ENCODE measurements at regions not wholly inside any gene's neighbourhood (a gene's known extent, or its start where the extent isn't known, plus 50 kb on each side); places are given as distances from the start of the nearest gene placed in this dataset.

- Histone ChIP-seq H3K36me3 (ENCODE audit: control insufficient read depth, insufficient read depth, low read length) (no peaks in the 10 kb centered on the region), H3K4me3 (ENCODE audit: insufficient read depth, low read depth, low read length) (no peak overlapping the region), H3K9me3 (ENCODE audit: control insufficient read depth, low read length) (no peaks in the 10 kb centered on the region), H3K4me1 (ENCODE audit: control insufficient read depth, insufficient read depth, low read length) (no peaks in the 10 kb centered on the region), H3K27ac (ENCODE audit: insufficient read depth, low read depth, low read length, poor library complexity, severe bottlenecking) (no peak overlapping the region), H3K27me3 (ENCODE audit: control insufficient read depth, insufficient read depth, low read length, poor library complexity, severe bottlenecking) (no peaks in the 10 kb centered on the region)
- WGBS, 2 experiments, result 90 to 94% methylated on average over 2 of the region's 3 CpGs
These were observed 496.7 kb downstream of the RNF144B start for GRCh38 chr6:18883851-18884250.

DNA sequence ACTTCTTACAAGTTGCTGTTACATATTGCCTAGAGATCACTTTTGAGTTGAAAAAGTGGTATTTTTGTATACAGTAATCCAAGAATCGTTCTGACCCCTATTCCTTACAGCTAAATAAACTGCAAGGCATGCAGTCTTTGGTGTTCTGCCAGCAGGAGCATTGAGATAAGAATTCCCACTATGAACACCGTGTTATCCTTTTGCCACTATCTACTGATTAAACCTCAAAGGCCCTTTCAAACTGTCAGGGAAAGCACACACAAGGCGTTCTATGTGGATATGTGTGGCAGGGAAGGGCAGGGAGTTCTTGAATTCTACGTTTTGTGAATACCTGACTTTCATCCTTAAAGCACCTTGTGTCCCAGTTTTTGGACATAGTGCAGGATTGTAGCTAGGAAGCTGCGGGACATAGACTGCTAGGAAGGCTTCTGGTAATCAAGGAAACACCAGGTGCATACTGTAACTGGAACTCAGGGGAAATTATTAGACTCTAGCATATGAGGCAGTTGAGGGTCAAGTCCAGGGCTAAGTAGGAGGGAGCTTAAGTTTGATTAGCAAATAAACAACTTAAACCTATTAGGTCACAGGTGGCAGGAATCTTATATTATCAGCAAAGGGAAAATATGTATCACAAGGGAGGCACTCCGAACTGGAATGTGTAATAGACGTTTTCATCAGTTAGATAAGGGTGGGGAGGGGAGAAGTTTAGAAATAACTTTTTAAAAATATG is 506.6 kb downstream of the RNF144B start:
- H3K27me3 ChIP-seq (ENCODE audit: control insufficient read depth, insufficient read depth, low read length, poor library complexity, severe bottlenecking), result no peaks in the 10 kb centered on the region
- no peaks in the 10 kb centered on the region for H3K9me3 ChIP-seq (ENCODE audit: control insufficient read depth, low read length)
- H3K4me3 ChIP-seq (ENCODE audit: insufficient read depth, low read depth, low read length), result no peak overlapping the region
- H3K36me3 ChIP-seq (ENCODE audit: control insufficient read depth, insufficient read depth, low read length), result no peaks in the 10 kb centered on the region
- no peaks in the 10 kb centered on the region for H3K4me1 ChIP-seq (ENCODE audit: control insufficient read depth, insufficient read depth, low read length)
- no peak overlapping the region for H3K27ac ChIP-seq (ENCODE audit: insufficient read depth, low read depth, low read length, poor library complexity, severe bottlenecking)
- 82 to 85% methylated on average over 7 of the region's 7 CpGs for WGBS, 2 experiments

- Histone ChIP-seq H3K27me3 (ENCODE audit: control insufficient read depth, insufficient read depth, low read length, poor library complexity, severe bottlenecking) (no peaks in the 10 kb centered on the region), H3K4me1 (ENCODE audit: control insufficient read depth, insufficient read depth, low read length) (no peaks in the 10 kb centered on the region), H3K9me3 (ENCODE audit: control insufficient read depth, low read length) (no peaks in the 10 kb centered on the region), H3K27ac (ENCODE audit: insufficient read depth, low read depth, low read length, poor library complexity, severe bottlenecking) (no peak overlapping the region), H3K4me3 (ENCODE audit: insufficient read depth, low read depth, low read length) (no peak overlapping the region), H3K36me3 (ENCODE audit: control insufficient read depth, insufficient read depth, low read length) (no peaks in the 10 kb centered on the region)
These were observed 510.2 kb downstream of the RNF144B start for GRCh38 chr6:18897350-18897749.

GRCh38 chr6:18904681-18905080 is 517.5 kb downstream of the RNF144B start:
- Histone ChIP-seq H3K9me3 (ENCODE audit: control insufficient read depth, low read length) (no peaks in the 10 kb centered on the region), H3K27me3 (ENCODE audit: control insufficient read depth, insufficient read depth, low read length, poor library complexity, severe bottlenecking) (no peaks in the 10 kb centered on the region), H3K4me1 (ENCODE audit: control insufficient read depth, insufficient read depth, low read length) (no peaks in the 10 kb centered on the region), H3K4me3 (ENCODE audit: insufficient read depth, low read depth, low read length) (no peak overlapping the region), H3K27ac (ENCODE audit: insufficient read depth, low read depth, low read length, poor library complexity, severe bottlenecking) (no peak overlapping the region), H3K36me3 (ENCODE audit: control insufficient read depth, insufficient read depth, low read length) (no peaks in the 10 kb centered on the region)
- WGBS, 2 experiments, result 90 to 91% methylated on average over 1 of the region's 2 CpGs

GRCh38 chr6:18920701-18921100 is 533.6 kb downstream of the RNF144B start:
- Histone ChIP-seq H3K27ac (ENCODE audit: insufficient read depth, low read depth, low read length, poor library complexity, severe bottlenecking) (no peak overlapping the region), H3K27me3 (ENCODE audit: control insufficient read depth, insufficient read depth, low read length, poor library complexity, severe bottlenecking) (no peaks in the 10 kb centered on the region), H3K9me3 (ENCODE audit: control insufficient read depth, low read length) (no peaks in the 10 kb centered on the region), H3K4me1 (ENCODE audit: control insufficient read depth, insufficient read depth, low read length) (no peaks in the 10 kb centered on the region), H3K4me3 (ENCODE audit: insufficient read depth, low read depth, low read length) (no peak overlapping the region), H3K36me3 (ENCODE audit: control insufficient read depth, insufficient read depth, low read length) (no peaks in the 10 kb centered on the region)
- WGBS, 2 experiments, result 88 to 97% methylated on average over 3 of the region's 3 CpGs

- 83 to 88% methylated on average over 4 of the region's 4 CpGs for WGBS, 2 experiments
- Histone ChIP-seq H3K36me3 (ENCODE audit: control insufficient read depth, insufficient read depth, low read length) (no peaks in the 10 kb centered on the region), H3K27me3 (ENCODE audit: control insufficient read depth, insufficient read depth, low read length, poor library complexity, severe bottlenecking) (no peaks in the 10 kb centered on the region), H3K27ac (ENCODE audit: insufficient read depth, low read depth, low read length, poor library complexity, severe bottlenecking) (no peak overlapping the region), H3K9me3 (ENCODE audit: control insufficient read depth, low read length) (no peaks in the 10 kb centered on the region), H3K4me1 (ENCODE audit: control insufficient read depth, insufficient read depth, low read length) (peaks cover 10% of the 10 kb centered on the region), H3K4me3 (ENCODE audit: insufficient read depth, low read depth, low read length) (no peak overlapping the region)
These were observed 543.9 kb downstream of the RNF144B start for GRCh38 chr6:18931086-18931485.

GRCh38 chr6:18958146-18958545 is 571.0 kb downstream of the RNF144B start:
- Histone ChIP-seq H3K4me1 (ENCODE audit: control insufficient read depth, insufficient read depth, low read length) (no peaks in the 10 kb centered on the region), H3K4me3 (ENCODE audit: insufficient read depth, low read depth, low read length) (no peak overlapping the region), H3K36me3 (ENCODE audit: control insufficient read depth, insufficient read depth, low read length) (no peaks in the 10 kb centered on the region), H3K9me3 (ENCODE audit: control insufficient read depth, low read length) (no peaks in the 10 kb centered on the region), H3K27ac (ENCODE audit: insufficient read depth, low read depth, low read length, poor library complexity, severe bottlenecking) (no peak overlapping the region), H3K27me3 (ENCODE audit: control insufficient read depth, insufficient read depth, low read length, poor library complexity, severe bottlenecking) (no peaks in the 10 kb centered on the region)
- 100% methylated on average over 1 of the region's 1 CpG; no CpG with 5 or more reads in 1 of the 2 experiments for WGBS, 2 experiments

- Histone ChIP-seq H3K4me1 (ENCODE audit: control insufficient read depth, insufficient read depth, low read length) (no peaks in the 10 kb centered on the region), H3K9me3 (ENCODE audit: control insufficient read depth, low read length) (no peaks in the 10 kb centered on the region), H3K4me3 (ENCODE audit: insufficient read depth, low read depth, low read length) (no peak overlapping the region), H3K27ac (ENCODE audit: insufficient read depth, low read depth, low read length, poor library complexity, severe bottlenecking) (no peak overlapping the region), H3K27me3 (ENCODE audit: control insufficient read depth, insufficient read depth, low read length, poor library complexity, severe bottlenecking) (no peaks in the 10 kb centered on the region), H3K36me3 (ENCODE audit: control insufficient read depth, insufficient read depth, low read length) (no peaks in the 10 kb centered on the region)
- WGBS, 2 experiments, result 94 to 95% methylated on average over 2 of the region's 2 CpGs
These were observed 574.4 kb downstream of the RNF144B start for GRCh38 chr6:18961566-18961965.

GRCh38 chr6:18962361-18962905 is 575.3 kb downstream of the RNF144B start:
- no peaks in the 10 kb centered on the region for H3K27me3 ChIP-seq (ENCODE audit: control insufficient read depth, insufficient read depth, low read length, poor library complexity, severe bottlenecking)
- H3K4me1 ChIP-seq (ENCODE audit: control insufficient read depth, insufficient read depth, low read length), result no peaks in the 10 kb centered on the region
- H3K9me3 ChIP-seq (ENCODE audit: control insufficient read depth, low read length), result no peaks in the 10 kb centered on the region
- whole genome bisulfite sequencing, 2 experiments, result 91 to 96% methylated on average over 4 of the region's 4 CpGs
- no peaks in the 10 kb centered on the region for H3K36me3 ChIP-seq (ENCODE audit: control insufficient read depth, insufficient read depth, low read length)
- no peak overlapping the region for H3K4me3 ChIP-seq (ENCODE audit: insufficient read depth, low read depth, low read length)
- H3K27ac ChIP-seq (ENCODE audit: insufficient read depth, low read depth, low read length, poor library complexity, severe bottlenecking), result no peak overlapping the region

DNA sequence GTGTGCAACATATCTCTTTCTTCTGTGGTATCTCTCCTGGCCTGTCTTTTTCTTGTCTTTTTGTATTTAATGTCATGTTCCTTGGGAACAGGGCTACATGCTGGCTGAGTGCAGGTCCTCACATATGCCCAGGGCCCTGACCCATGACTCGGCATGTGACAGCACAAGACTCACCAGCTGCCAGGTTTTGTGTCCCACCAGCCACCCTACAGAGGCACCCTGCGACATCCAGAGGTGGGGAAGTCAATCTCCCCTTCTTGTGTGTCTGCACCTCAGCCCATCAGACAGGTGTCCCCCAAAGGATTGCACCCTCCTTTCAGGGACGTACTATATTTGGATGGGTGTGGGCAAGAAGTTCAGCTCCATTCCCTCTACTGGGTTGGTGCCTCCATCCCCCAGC is 576.3 kb downstream of the RNF144B start:
- Histone ChIP-seq H3K27me3 (ENCODE audit: control insufficient read depth, insufficient read depth, low read length, poor library complexity, severe bottlenecking) (no peaks in the 10 kb centered on the region), H3K4me3 (ENCODE audit: insufficient read depth, low read depth, low read length) (no peak overlapping the region), H3K27ac (ENCODE audit: insufficient read depth, low read depth, low read length, poor library complexity, severe bottlenecking) (no peak overlapping the region), H3K9me3 (ENCODE audit: control insufficient read depth, low read length) (no peaks in the 10 kb centered on the region), H3K36me3 (ENCODE audit: control insufficient read depth, insufficient read depth, low read length) (no peaks in the 10 kb centered on the region), H3K4me1 (ENCODE audit: control insufficient read depth, insufficient read depth, low read length) (no peaks in the 10 kb centered on the region)
- whole genome bisulfite sequencing, 2 experiments, result 84 to 94% methylated on average over 3 of the region's 3 CpGs
